ENCODE measurements at regions not wholly inside any gene's neighbourhood (a gene's known extent, or its start where the extent isn't known, plus 50 kb on each side); places are given as distances from the start of the nearest gene placed in this dataset.
A peak's percentile ranks its signal among the peaks of the same experiment; 100 is the strongest.

- H3K27ac ChIP-seq (ENCODE audit: insufficient read depth, low read length): no peak overlapping the region
- no peaks in the 10 kb centered on the region for H4K20me1 ChIP-seq (ENCODE audit: control insufficient read depth, extremely low read depth, insufficient read depth, low read length)
- no peaks in the 10 kb centered on the region for H3K36me3 ChIP-seq (ENCODE audit: control insufficient read depth, insufficient read depth, low read length)
- no peaks in the 10 kb centered on the region for H3K4me1 ChIP-seq (ENCODE audit: control insufficient read depth, extremely low read depth, insufficient read depth, low read length)
- TF ChIP-seq EZH2 (IDR thresholded peaks at IDR 0.05; ENCODE audit: low read length, missing control alignments) (no peak), CTCF (conservative IDR thresholded peaks at IDR 0.05 in 1 of 2, IDR thresholded peaks at IDR 0.05 in 1 of 2; ENCODE audit: low read depth in 1 of 2, low read length in 2 of 2) (no peak)
- no peaks in the 10 kb centered on the region for H3K27me3 ChIP-seq (ENCODE audit: control insufficient read depth, insufficient read depth, low read length)
- no peak for DNase-seq (ENCODE audit: low read depth in 2 of 2)
- H3K4me2 ChIP-seq (ENCODE audit: extremely low read depth, insufficient read depth, low read length): no peak overlapping the region
- no peak overlapping the region for H2AFZ ChIP-seq (ENCODE audit: low read length)
- no peaks in the 10 kb centered on the region for H3K79me2 ChIP-seq (ENCODE audit: control insufficient read depth, insufficient read depth, low read length)
- no peak overlapping the region for H3K4me3 ChIP-seq (replicated peaks in 1 of 4; ENCODE audit: control extremely low read depth in 1 of 4, insufficient read depth in 1 of 4, low read depth in 3 of 4, low read length in 4 of 4)
- H3K9me3 ChIP-seq (ENCODE audit: control insufficient read depth, insufficient read depth, low read depth, low read length): no peaks in the 10 kb centered on the region
- H3K9ac ChIP-seq (ENCODE audit: insufficient read depth, low read length): no peak overlapping the region
Measured at GRCh38 chr13:85626603-85627002, 172.6 kb downstream of the SLITRK6 start.

GRCh38 chr13:85619321-85619720, 179.9 kb downstream of the SLITRK6 start:
- Histone ChIP-seq H3K27me3 (ENCODE audit: control insufficient read depth, insufficient read depth, low read length) (no peaks in the 10 kb centered on the region), H2AFZ (ENCODE audit: low read length) (no peak overlapping the region), H3K4me2 (ENCODE audit: extremely low read depth, insufficient read depth, low read length) (no peak overlapping the region), H3K36me3 (ENCODE audit: control insufficient read depth, insufficient read depth, low read length) (no peaks in the 10 kb centered on the region), H3K4me3 (replicated peaks in 1 of 4; ENCODE audit: control extremely low read depth in 1 of 4, insufficient read depth in 1 of 4, low read depth in 3 of 4, low read length in 4 of 4) (no peak overlapping the region), H3K9me3 (ENCODE audit: control insufficient read depth, insufficient read depth, low read depth, low read length) (no peaks in the 10 kb centered on the region), H3K27ac (ENCODE audit: insufficient read depth, low read length) (no peak overlapping the region), H4K20me1 (ENCODE audit: control insufficient read depth, extremely low read depth, insufficient read depth, low read length) (no peaks in the 10 kb centered on the region), H3K79me2 (ENCODE audit: control insufficient read depth, insufficient read depth, low read length) (no peaks in the 10 kb centered on the region), H3K9ac (ENCODE audit: insufficient read depth, low read length) (no peak overlapping the region), H3K4me1 (ENCODE audit: control insufficient read depth, extremely low read depth, insufficient read depth, low read length) (no peaks in the 10 kb centered on the region)
- no peak for DNase-seq (ENCODE audit: low read depth in 2 of 2)
- TF ChIP-seq EZH2 (IDR thresholded peaks at IDR 0.05; ENCODE audit: low read length, missing control alignments) (no peak), CTCF (conservative IDR thresholded peaks at IDR 0.05 in 1 of 2, IDR thresholded peaks at IDR 0.05 in 1 of 2; ENCODE audit: low read depth in 1 of 2, low read length in 2 of 2) (no peak)

GRCh38 chr13:85618521-85618920, 180.7 kb downstream of the SLITRK6 start:
- Histone ChIP-seq H3K4me1 (ENCODE audit: control insufficient read depth, extremely low read depth, insufficient read depth, low read length) (no peaks in the 10 kb centered on the region), H3K9me3 (ENCODE audit: control insufficient read depth, insufficient read depth, low read depth, low read length) (no peaks in the 10 kb centered on the region), H4K20me1 (ENCODE audit: control insufficient read depth, extremely low read depth, insufficient read depth, low read length) (no peaks in the 10 kb centered on the region), H3K36me3 (ENCODE audit: control insufficient read depth, insufficient read depth, low read length) (no peaks in the 10 kb centered on the region), H3K9ac (ENCODE audit: insufficient read depth, low read length) (no peak overlapping the region), H2AFZ (ENCODE audit: low read length) (peak overlapping the region; percentile 24), H3K4me3 (replicated peaks in 1 of 4; ENCODE audit: control extremely low read depth in 1 of 4, insufficient read depth in 1 of 4, low read depth in 3 of 4, low read length in 4 of 4) (no peak overlapping the region), H3K79me2 (ENCODE audit: control insufficient read depth, insufficient read depth, low read length) (no peaks in the 10 kb centered on the region), H3K27ac (ENCODE audit: insufficient read depth, low read length) (no peak overlapping the region), H3K27me3 (ENCODE audit: control insufficient read depth, insufficient read depth, low read length) (no peaks in the 10 kb centered on the region), H3K4me2 (ENCODE audit: extremely low read depth, insufficient read depth, low read length) (no peak overlapping the region)
- DNase-seq (ENCODE audit: low read depth in 2 of 2): no peak
- no peak for TF ChIP-seq EZH2 (IDR thresholded peaks at IDR 0.05; ENCODE audit: low read length, missing control alignments)
- TF ChIP-seq CTCF (conservative IDR thresholded peaks at IDR 0.05 in 1 of 2, IDR thresholded peaks at IDR 0.05 in 1 of 2; ENCODE audit: low read depth in 1 of 2, low read length in 2 of 2): no peak
